ENCODE measurements at regions not wholly inside any gene's neighbourhood (a gene's known extent, or its start where the extent isn't known, plus 50 kb on each side); places are given as distances from the start of the nearest gene placed in this dataset.

DNA sequence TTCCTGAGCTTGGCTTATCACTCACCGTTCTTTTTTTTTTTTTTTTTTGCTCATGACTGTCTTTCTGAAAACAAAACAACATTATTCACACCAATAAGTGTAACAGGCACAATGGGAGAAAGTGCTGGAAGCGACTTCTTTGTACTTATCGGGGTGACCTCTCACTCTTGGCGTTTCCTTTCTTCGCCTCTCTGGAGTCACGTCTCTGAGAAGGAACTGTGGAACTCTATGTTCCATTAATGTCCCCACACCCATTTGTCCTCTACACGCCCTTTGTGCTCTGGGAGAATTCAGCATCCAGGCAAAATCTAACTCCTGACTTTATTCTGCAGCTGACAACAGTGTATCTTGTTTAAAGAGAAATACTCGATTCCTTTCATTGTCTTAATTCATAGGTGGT is 70.8 kb upstream of the FAM204A start:
- DNase-seq (ENCODE audit: low spot score): no peak
- Mint-ChIP-seq H3K9me3 (no peaks in the 10 kb centered on the region), H3K4me3 (no peak overlapping the region), H3K36me3 (ENCODE audit: low read depth) (no peaks in the 10 kb centered on the region), H3K4me1 (ENCODE audit: low read depth) (no peaks in the 10 kb centered on the region), H3K27ac (no peak overlapping the region), H3K27me3 (ENCODE audit: insufficient read depth) (peaks cover 17% of the 10 kb centered on the region)
- intact Hi-C loops (cut with micrococcal nuclease): no loop called here

DNA sequence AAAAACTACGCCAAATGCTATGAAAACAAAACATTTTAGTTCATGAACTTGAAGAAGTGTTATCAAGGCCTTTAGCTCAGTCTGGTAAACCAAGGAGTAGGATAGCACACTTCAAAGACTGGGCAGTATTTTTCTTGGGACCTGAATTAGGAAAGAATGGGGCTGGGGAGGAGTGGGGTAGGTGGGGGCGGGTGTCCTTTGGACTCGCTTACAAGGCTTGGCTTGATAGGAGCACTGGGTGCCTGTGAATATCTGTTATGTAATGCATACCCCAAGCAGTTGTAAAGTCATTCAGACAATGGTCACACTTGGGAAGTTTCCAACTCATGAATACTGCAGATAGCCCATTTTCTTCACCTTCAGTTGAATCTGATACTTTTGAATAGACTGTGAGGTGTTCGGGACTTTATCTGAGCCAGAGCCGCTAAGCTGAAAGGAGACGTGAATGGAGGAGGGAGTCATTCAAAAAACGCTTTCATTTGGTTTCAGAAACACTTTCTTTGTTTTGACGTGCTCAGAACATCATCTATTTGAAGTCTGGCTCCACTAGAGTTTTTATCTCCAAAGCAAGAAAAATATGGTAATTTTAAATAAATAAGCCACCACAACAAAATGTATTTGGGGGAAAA is 70.1 kb upstream of the FAM204A start:
- H3K27ac Mint-ChIP-seq: no peak overlapping the region
- H3K4me3 Mint-ChIP-seq: no peak overlapping the region
- H3K27me3 Mint-ChIP-seq (ENCODE audit: insufficient read depth): peaks cover 17% of the 10 kb centered on the region
- H3K9me3 Mint-ChIP-seq: no peaks in the 10 kb centered on the region
- intact Hi-C loops (cut with micrococcal nuclease): no loop called here
- no peaks in the 10 kb centered on the region for H3K4me1 Mint-ChIP-seq (ENCODE audit: low read depth)
- no peaks in the 10 kb centered on the region for H3K36me3 Mint-ChIP-seq (ENCODE audit: low read depth)
- no peak for DNase-seq (ENCODE audit: low spot score)

DNA sequence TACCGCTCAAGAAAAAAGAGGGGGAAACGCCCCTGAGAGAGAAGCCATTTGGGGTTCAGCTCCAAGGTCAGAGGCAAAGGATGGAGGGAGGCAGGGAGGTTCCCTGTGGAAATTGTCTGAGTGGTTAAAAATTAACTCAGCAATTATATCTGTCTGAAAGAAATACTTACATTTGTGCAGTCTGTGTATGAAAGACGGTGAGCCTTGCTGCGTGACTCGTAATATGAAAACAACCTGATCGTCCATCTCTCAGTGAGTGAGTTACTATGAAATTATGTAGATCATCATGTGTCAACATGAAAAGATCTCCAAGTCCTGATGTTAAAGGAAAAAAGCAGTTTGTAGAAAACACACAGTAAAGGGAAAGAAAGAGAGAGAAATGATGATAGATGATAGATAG is 67.2 kb upstream of the FAM204A start:
- no peak overlapping the region for H3K27ac Mint-ChIP-seq
- DNase-seq (ENCODE audit: low spot score): no peak
- no peak overlapping the region for H3K4me3 Mint-ChIP-seq
- intact Hi-C loops (cut with micrococcal nuclease): no loop called here
- no peaks in the 10 kb centered on the region for H3K9me3 Mint-ChIP-seq
- no peaks in the 10 kb centered on the region for H3K36me3 Mint-ChIP-seq (ENCODE audit: low read depth)
- no peaks in the 10 kb centered on the region for H3K4me1 Mint-ChIP-seq (ENCODE audit: low read depth)
- H3K27me3 Mint-ChIP-seq (ENCODE audit: insufficient read depth): peaks cover 6% of the 10 kb centered on the region

DNA sequence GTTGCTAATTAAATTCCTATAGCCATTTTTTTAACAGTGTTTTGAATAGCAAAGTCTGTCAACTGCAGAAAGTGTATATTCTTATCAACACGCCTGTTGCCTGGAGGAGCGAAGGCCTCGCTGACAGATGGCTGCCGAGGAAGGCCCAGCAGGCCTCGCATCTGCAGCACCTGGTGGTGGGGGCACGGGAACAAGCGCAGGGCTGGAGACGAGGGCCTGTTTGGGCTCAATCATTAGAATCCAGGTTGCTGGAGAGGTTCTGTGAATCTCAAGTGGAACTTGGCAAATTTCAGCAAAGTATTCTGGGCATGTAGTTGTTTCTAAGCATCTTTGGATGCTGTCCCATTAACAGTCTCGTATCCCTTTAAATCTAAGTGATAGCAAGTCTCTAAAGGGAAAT is 66.1 kb upstream of the FAM204A start:
- H3K27me3 Mint-ChIP-seq (ENCODE audit: insufficient read depth): peaks cover 9% of the 10 kb centered on the region
- H3K9me3 Mint-ChIP-seq: no peaks in the 10 kb centered on the region
- no peak overlapping the region for H3K27ac Mint-ChIP-seq

DNA sequence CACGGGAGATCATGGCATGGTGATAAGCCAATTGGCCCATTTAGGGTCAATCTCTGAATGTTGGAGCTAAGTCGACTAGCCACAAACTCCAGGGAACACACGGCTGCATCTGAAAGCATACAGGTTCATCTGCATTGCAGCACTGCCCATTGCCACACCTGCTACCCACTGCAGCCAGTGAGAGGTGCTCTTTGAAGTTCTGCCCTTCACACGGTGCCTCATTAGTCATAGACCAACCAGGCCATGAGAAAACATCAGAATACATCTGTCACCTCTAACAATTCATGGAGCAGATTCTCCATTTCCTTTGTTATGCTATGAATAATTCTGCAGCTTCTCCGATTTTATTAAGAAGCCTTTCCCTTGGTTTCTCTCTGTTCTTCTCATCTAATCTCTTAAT is 65.7 kb upstream of the FAM204A start:
- no peaks in the 10 kb centered on the region for H3K9me3 Mint-ChIP-seq
- H3K4me1 Mint-ChIP-seq (ENCODE audit: low read depth): no peaks in the 10 kb centered on the region
- H3K36me3 Mint-ChIP-seq (ENCODE audit: low read depth): no peaks in the 10 kb centered on the region
- peaks cover 10% of the 10 kb centered on the region for H3K27me3 Mint-ChIP-seq (ENCODE audit: insufficient read depth)
- no peak for DNase-seq (ENCODE audit: low spot score)
- H3K4me3 Mint-ChIP-seq: no peak overlapping the region
- intact Hi-C loops (cut with micrococcal nuclease): no loop called here
- H3K27ac Mint-ChIP-seq: no peak overlapping the region

More for the DNA sequence above, 66.1 kb upstream of the FAM204A start:
- H3K4me3 Mint-ChIP-seq: no peak overlapping the region
- H3K4me1 Mint-ChIP-seq (ENCODE audit: low read depth): no peaks in the 10 kb centered on the region
- no peak for DNase-seq (ENCODE audit: low spot score)
- intact Hi-C loops (cut with micrococcal nuclease): no loop called here
- no peaks in the 10 kb centered on the region for H3K36me3 Mint-ChIP-seq (ENCODE audit: low read depth)

DNA sequence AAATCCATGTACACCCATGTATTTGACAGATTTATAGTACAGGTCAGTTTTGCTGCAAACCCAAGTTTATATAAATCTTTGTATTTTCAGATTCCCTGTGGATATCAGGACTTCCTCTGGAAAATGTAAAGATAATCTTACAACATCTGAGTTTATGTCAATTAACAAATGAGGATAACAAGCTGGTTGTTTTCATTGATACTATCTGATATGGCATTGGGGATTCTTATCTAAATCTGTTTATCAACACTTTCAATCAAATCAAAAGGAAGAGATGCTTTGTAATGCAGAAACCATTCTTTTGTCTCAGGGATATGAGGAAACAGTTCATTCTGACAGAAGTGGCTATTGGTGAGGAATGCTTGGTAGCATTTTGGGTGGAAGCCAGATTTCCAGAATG is 64.9 kb upstream of the FAM204A start:
- no peak overlapping the region for H3K27ac Mint-ChIP-seq
- no peaks in the 10 kb centered on the region for H3K36me3 Mint-ChIP-seq (ENCODE audit: low read depth)
- intact Hi-C loops (cut with micrococcal nuclease): no loop called here
- DNase-seq (ENCODE audit: low spot score): no peak
- H3K4me1 Mint-ChIP-seq (ENCODE audit: low read depth): no peaks in the 10 kb centered on the region
- H3K4me3 Mint-ChIP-seq: no peak overlapping the region
- H3K27me3 Mint-ChIP-seq (ENCODE audit: insufficient read depth): peaks cover 9% of the 10 kb centered on the region
- no peaks in the 10 kb centered on the region for H3K9me3 Mint-ChIP-seq

DNA sequence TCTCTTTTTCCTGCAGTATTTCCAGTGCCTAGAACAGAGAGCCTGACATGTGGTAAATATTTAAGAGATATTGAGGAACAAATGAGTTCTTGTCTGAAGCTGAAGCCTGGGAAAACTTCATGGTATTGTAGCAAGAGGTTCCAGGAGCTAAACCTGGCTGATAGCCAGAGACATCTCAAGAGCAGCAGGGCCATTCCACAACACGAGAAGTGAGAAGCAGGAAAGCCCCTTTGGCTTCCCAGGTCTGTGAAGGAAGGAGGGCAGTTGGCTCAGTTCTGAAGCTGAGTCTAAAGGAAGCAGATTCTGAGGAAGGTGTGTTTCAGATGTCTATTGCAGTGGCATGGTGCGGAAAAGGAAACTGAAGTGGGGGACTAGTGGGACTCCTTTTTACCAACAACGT is 63.8 kb upstream of the FAM204A start:
- Mint-ChIP-seq H3K9me3 (no peaks in the 10 kb centered on the region), H3K27me3 (ENCODE audit: insufficient read depth) (peaks cover 9% of the 10 kb centered on the region), H3K27ac (no peak overlapping the region), H3K36me3 (ENCODE audit: low read depth) (no peaks in the 10 kb centered on the region), H3K4me3 (no peak overlapping the region), H3K4me1 (ENCODE audit: low read depth) (no peaks in the 10 kb centered on the region)
- intact Hi-C loops (cut with micrococcal nuclease): no loop called here
- DNase-seq (ENCODE audit: low spot score): no peak

DNA sequence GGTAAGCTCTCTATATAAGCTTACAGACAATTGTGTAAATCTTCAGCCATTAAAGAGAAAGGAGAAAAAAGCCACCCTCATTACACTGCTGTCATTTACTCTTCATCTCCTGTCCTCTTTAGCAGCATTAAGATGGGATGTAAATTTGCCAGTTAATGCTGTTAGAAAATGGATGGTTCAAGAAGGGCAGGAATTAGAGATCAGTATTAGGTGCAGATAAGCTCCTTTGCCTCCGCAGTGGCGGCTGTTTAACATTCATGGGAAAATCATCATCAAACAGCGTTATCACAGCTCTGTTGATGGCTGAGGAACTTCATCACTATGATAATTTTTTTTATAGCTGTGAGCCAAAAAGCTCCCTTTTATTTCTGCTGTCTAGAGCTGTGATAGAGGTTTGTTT is 61.8 kb upstream of the FAM204A start:
- DNase-seq (ENCODE audit: low spot score): no peak
- peaks cover 12% of the 10 kb centered on the region for H3K27me3 Mint-ChIP-seq (ENCODE audit: insufficient read depth)
- H3K4me1 Mint-ChIP-seq (ENCODE audit: low read depth): no peaks in the 10 kb centered on the region
- intact Hi-C loops (cut with micrococcal nuclease): no loop called here
- no peak overlapping the region for H3K4me3 Mint-ChIP-seq
- no peaks in the 10 kb centered on the region for H3K36me3 Mint-ChIP-seq (ENCODE audit: low read depth)
- H3K27ac Mint-ChIP-seq: no peak overlapping the region
- no peaks in the 10 kb centered on the region for H3K9me3 Mint-ChIP-seq

DNA sequence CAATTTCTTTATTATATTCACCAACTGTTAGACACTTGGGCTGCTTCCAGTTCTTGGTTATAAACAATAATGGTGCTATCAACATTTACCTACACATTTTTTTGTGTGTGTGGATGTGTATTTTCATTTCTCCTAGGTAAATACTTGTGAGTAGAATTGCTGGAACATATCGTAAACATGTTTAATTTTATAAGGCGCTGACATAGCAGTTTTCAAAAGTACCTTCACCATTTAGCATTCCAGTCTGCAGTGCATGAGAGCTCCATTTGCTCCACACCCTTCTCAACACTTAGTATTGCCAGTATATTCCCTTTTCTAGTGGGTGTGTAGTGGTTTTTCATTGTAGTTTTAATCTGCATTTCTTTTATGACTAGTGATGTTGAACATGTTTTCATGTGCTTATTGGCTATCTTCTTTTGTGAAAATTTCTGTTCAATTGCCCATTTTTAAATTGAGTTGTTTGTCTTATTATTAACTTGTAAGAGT is 59.6 kb upstream of the FAM204A start:
- no peak for DNase-seq (ENCODE audit: low spot score)
- Mint-ChIP-seq H3K9me3 (no peaks in the 10 kb centered on the region), H3K4me1 (ENCODE audit: low read depth) (no peaks in the 10 kb centered on the region), H3K27me3 (ENCODE audit: insufficient read depth) (peaks cover 15% of the 10 kb centered on the region), H3K4me3 (no peak overlapping the region), H3K27ac (no peak overlapping the region), H3K36me3 (ENCODE audit: low read depth) (no peaks in the 10 kb centered on the region)
- intact Hi-C loops (cut with micrococcal nuclease): no loop called here

DNA sequence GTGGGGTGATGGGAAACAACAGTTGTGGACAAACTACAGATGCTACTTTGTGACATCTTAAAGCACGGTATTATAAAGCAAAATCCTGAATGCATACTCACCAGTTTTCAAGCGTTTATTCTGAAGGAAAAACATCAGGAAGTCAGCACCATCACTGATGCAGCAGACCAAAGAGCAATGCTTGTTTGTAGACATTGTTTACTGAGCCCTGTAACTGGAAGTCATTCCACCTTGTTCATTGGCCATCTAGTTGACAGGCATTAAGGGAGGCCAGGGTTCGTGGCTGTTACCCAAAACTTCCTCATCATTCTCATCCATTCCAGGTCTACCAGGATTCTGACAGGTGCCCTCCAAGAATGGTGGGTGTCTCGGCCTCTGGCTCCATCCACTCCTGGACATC is 55.3 kb upstream of the FAM204A start:
- intact Hi-C loops (cut with micrococcal nuclease): no loop called here
- H3K4me3 Mint-ChIP-seq: no peak overlapping the region
- no peak for DNase-seq (ENCODE audit: low spot score)
- no peaks in the 10 kb centered on the region for H3K9me3 Mint-ChIP-seq
- no peak overlapping the region for H3K27ac Mint-ChIP-seq
- H3K27me3 Mint-ChIP-seq (ENCODE audit: insufficient read depth): peaks cover 8% of the 10 kb centered on the region
- H3K4me1 Mint-ChIP-seq (ENCODE audit: low read depth): no peaks in the 10 kb centered on the region
- H3K36me3 Mint-ChIP-seq (ENCODE audit: low read depth): no peaks in the 10 kb centered on the region

DNA sequence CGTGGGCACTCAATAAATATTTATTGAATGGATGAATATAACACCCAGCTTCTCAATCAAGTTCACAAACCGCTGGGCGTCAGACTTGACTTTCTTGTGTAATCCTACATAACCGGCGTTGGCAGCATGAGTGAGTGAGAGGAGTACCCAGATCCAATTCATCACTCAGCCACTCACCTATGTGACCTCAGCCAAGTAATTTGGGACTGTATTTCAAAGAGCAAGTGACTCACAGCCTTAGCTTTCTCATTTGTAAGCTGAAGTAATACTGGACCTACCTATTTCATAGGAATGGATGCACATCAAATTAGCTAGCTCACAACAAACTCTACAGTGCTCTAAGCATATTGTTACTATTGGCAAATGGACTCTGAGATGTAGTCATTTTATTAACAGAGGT is 53.8 kb upstream of the FAM204A start:
- Mint-ChIP-seq H3K27ac (no peak overlapping the region), H3K27me3 (ENCODE audit: insufficient read depth) (peaks cover 8% of the 10 kb centered on the region), H3K9me3 (no peaks in the 10 kb centered on the region), H3K4me3 (no peak overlapping the region), H3K36me3 (ENCODE audit: low read depth) (no peaks in the 10 kb centered on the region), H3K4me1 (ENCODE audit: low read depth) (no peaks in the 10 kb centered on the region)
- no peak for DNase-seq (ENCODE audit: low spot score)
- intact Hi-C loops (cut with micrococcal nuclease): no loop called here

DNA sequence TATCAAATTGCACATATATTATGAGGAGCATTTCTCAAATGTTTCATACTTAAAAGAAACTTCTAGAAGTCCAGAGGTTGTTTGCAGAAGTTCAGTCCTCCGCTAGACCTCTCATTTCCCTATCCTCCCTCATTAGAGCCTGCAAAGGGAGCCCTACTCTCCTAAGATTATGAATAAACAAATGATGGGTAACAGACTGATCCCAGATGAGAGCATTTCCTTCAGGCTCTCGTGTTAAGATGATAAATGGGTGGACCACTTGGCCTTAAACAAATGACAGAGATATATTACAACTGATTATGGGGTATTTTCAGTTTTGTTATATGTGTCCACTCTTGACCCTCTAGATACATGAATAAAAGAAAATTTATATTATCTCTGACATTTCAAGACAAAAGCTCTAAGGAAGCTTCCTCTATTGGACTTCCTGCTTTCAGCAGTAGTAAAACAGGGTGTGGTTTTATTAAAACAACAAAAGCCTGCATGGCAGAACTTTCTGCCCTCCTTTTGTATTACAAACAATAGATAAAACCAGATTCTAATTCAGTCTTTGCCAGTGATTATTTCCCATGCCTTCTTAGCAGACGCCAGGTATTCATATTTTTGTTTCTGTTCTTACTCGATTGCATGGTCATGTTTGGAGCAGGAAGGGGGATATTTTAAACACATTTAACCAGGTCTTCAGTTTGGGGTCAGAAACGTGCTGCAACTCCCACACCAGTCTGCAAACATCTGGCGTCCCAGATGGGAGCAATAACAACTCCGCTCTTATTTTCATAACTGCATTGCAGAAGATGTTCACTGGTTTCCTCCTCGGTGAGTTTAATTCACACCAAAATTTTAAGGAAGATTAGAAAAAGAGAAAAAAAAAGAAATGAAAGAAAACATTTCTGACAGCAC is 52.4 kb upstream of the FAM204A start:
- Mint-ChIP-seq H3K4me1 (ENCODE audit: low read depth) (no peaks in the 10 kb centered on the region), H3K4me3 (no peak overlapping the region)
- DNase-seq (ENCODE audit: low spot score): no peak

DNA sequence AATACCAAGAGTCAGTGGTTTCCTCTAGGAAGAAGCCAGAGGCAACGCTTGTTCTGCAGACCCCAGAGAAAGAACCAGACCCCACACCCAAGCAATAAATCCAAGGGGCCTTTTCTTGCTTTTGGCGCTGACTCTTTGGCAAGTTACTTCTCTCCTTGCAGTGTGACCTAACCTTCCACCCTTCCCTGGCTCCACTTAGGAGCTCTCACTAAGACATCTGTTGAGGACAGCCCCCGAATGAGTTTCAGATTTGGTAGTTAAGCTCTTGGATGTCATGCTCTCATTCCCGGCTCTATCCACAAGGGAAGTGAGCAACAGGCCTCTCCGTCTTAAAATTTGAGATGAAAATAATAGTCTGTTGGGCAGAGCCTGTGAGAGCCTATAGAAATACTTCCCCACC is 50.6 kb upstream of the FAM204A start:
- intact Hi-C loops (cut with micrococcal nuclease): no loop called here
- no peaks in the 10 kb centered on the region for H3K4me1 Mint-ChIP-seq (ENCODE audit: low read depth)

More for the DNA sequence above, 52.4 kb upstream of the FAM204A start:
- H3K36me3 Mint-ChIP-seq (ENCODE audit: low read depth): no peaks in the 10 kb centered on the region
- H3K27ac Mint-ChIP-seq: no peak overlapping the region
- peaks cover 5% of the 10 kb centered on the region for H3K9me3 Mint-ChIP-seq
- intact Hi-C loops (cut with micrococcal nuclease): no loop called here
- H3K27me3 Mint-ChIP-seq (ENCODE audit: insufficient read depth): peaks cover 12% of the 10 kb centered on the region

More for the DNA sequence above, 50.6 kb upstream of the FAM204A start:
- H3K27me3 Mint-ChIP-seq (ENCODE audit: insufficient read depth): peaks cover 9% of the 10 kb centered on the region
- no peak for DNase-seq (ENCODE audit: low spot score)
- H3K36me3 Mint-ChIP-seq (ENCODE audit: low read depth): no peaks in the 10 kb centered on the region
- no peak overlapping the region for H3K27ac Mint-ChIP-seq
- H3K9me3 Mint-ChIP-seq: peaks cover 5% of the 10 kb centered on the region
- no peak overlapping the region for H3K4me3 Mint-ChIP-seq

All from activated T-helper 1 cell treated with anti-CD3 and anti-CD28 coated beads, Interleukin-12 subunit alpha, Interleukin-12 subunit beta, Interleukin-2, Interleukin-4 antibody, amounts not matched to agents 30 ng/mL and 10 ng/mL and 1 ng/mL, durations not matched to agents 14 hours and 24 hours and 36 hours (primary cell).